ENCODE measurements at regions not wholly inside any gene's neighbourhood (a gene's known extent, or its start where the extent isn't known, plus 50 kb on each side); places are given as distances from the start of the nearest gene placed in this dataset.

- no peak for TF ChIP-seq POLR2AphosphoS5 (IDR thresholded peaks at IDR 0.05; ENCODE audit: low read depth, low read length)
- no peak for TF ChIP-seq CTCF (IDR thresholded peaks at IDR 0.05; ENCODE audit: control extremely low read depth in 1 of 3, insufficient read depth in 1 of 3, low read depth in 1 of 3, low read length in 3 of 3)
- no peak for TF ChIP-seq MAFK (IDR thresholded peaks at IDR 0.05; ENCODE audit: low read depth, low read length)
- no peak for TF ChIP-seq POLR2A (IDR thresholded peaks at IDR 0.05; ENCODE audit: control extremely low read depth in 1 of 2, low read depth in 2 of 2, low read length in 2 of 2)
- no peak for TF ChIP-seq CHD1 (IDR thresholded peaks at IDR 0.05; ENCODE audit: low read depth, low read length)
- TF ChIP-seq ATF2 (IDR thresholded peaks at IDR 0.05; ENCODE audit: low read length): no peak
- TF ChIP-seq SIX5 (IDR thresholded peaks at IDR 0.05; ENCODE audit: low read depth, low read length): no peak
- no peak for TF ChIP-seq HDAC2 (IDR thresholded peaks at IDR 0.05; ENCODE audit: borderline replicate concordance in 1 of 2, low read depth in 2 of 2, low read length in 2 of 2)
- no peak for TF ChIP-seq KDM1A (IDR thresholded peaks at IDR 0.05; ENCODE audit: borderline replicate concordance, low read length)
- TF ChIP-seq RBBP5 (IDR thresholded peaks at IDR 0.05; ENCODE audit: borderline replicate concordance, low read depth, low read length): no peak
- TF ChIP-seq MAX (IDR thresholded peaks at IDR 0.05): no peak
- TF ChIP-seq BACH1 (IDR thresholded peaks at IDR 0.05; ENCODE audit: low read length): no peak
Observed at GRCh38 chr12:69120354-69120753, 119.0 kb upstream of the CPSF6 start.
